Ammon's horn (tissue), 1 donor: ENCODE measurements at regions not wholly inside any gene's neighbourhood (a gene's known extent, or its start where the extent isn't known, plus 50 kb on each side); places are given as distances from the start of the nearest gene placed in this dataset.
A peak's percentile ranks its signal among the peaks of the same experiment; 100 is the strongest.

Experiments used
- DNase-seq: peaks from one replicate; pipeline ENCODE4 v3.0.0-alpha.2; 2016; ENCODE audit warnings: low spot score

DNA sequence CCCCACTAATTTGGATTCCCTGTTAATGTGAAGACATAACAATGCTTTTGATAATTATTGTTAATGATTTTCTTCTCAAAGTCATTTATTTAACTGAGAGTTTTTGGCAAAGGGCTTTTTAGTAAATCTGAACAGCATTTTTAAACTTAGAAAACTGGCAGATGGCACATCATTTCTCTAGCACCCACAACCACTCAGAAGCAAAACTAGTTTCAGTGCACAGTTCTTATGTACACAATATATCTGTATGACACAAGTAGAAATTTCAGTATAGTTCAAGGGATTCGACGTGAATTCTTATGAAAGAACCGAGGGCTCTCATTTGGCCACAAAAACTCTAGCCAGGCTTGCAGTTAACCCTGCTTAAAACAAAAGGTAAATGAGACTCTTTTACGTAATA, 231.4 kb upstream of the CDH9 start:
- DNase-seq = no peak

DNA sequence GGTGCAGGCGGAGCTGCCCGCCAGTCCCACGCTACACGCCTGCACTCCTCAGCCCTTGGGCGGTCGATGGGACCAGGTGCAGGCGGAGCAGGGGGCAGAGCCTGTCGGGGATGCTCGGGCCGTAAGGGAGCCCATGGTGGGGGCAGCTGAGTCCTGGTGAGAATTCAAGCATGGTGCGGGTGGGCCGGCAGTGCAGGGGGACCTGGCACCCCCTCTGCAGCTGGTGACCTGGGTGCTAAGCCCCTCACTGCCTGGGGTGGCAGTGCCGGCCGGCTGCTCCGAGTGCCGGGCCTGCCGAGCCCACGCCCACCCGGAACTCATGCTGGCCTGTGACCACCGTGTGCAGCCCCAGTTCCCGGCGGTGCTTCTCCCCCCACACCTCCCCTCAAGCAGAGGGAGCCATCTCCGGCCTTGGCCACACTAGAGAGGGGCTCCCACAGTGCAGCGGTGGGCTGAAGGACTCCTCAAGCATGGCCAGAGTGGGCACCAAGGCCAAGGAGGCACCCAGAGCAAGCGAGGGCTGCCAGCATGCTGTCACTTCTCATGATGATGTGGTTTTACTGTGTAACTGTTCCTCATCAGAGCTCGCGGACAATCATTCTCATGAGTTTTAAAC, 228.9 kb upstream of the CDH9 start:
- DNase-seq = no peak

DNA sequence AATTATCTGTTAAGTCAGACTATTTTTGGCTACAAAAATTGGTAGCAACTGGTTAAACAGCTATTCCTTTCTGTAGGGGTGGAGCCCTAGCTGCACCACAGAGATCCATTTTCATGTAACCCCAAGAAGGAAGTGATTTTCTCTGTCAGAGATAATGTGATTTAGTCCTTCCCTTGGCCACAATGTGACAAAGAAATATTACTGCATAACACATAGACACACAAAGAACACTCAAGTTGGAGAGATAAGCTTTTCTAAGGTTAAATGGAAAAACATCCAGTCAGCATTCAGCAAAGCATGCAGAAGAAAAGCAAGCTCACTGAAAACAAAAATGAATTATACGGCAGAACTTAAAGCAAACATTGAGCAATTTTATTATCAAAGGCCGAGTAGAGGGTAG, 227.8 kb upstream of the CDH9 start:
- DNase-seq = no peak

DNA sequence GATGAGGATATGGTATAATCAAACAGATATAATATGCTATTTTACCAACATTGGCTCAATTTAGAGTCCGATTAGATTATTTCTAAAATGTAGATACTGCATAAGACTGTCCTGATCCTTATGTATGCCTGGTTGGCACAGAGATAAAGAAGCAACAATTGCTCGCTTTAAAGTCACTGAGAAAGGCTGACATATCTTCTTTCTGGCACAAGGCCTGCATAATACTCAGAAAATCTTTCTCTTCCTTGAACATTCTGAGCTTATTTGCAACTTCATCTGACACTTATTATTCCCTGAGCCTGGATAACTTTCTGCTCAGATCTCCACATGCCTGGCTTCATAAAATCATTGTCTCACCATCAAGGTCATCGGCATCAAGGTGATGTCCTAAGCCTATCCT, 219.3 kb upstream of the CDH9 start:
- no peak for DNase-seq

DNA sequence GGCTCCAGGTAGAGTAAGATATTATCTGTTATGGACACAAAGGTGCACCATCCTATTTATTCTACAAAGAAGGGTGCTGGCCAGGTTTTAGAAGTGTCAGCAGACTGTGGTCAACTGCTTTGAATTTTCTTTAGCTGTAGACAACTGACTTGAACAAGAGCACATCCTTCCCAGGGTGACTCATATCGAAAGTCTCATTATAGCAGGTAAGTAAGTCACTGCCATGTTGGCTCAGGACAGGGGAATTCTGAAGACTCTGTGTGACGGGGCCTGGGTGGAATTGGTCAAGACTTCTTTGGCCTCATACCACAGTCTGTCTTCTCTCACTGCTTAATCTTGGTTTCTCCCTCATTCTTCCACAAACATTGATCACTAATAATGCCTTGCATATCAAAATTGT, 214.5 kb upstream of the CDH9 start:
- no peak for DNase-seq

DNA sequence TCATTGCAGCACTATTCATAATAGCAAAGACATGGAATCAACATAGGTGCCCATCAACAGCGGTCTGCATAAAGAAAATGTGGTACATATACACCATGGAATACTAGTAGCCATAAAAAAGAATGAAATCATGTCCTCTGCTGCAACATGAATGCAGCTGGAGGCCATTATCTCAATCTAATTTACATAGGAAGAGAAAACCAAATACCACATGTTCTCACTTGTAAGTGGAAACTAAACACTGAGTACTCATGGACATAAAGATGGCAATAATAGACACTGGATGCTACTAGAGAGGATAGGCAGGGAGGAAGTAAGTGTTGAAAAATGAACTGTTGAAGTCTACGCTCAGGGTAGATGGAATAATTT, 203.9 kb upstream of the CDH9 start:
- DNase-seq = no peak

DNA sequence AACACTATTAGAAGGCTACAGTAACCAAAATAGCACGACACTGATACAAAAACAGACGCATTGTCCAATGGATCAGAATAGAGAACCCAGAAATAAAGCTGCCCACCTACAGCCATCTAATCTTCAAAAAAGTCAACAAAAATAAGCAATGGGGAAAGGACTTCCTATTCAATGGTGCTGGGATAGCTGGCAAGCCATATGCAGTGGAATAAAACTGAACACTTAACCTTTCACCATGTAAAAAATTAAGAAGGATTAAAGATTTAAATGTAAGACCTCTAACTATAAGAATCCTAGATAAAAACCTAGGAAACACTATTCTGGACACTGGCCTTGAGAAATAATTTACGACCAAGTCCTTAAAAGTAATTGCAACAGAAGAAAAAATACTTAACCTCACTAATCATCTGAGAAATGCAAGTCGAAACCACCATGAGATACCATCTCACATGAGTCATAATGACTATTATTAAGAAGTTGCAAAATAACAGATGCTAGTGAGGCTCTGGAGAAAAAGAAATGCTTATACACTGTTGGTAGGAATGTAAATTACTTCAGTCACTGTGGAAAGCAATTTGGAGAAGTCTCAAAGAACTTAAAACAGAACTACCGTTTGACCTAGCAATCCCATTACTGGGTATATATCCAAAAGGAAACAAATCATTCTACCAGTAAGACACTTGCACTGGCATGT, 203.3 kb upstream of the CDH9 start:
- no peak for DNase-seq

DNA sequence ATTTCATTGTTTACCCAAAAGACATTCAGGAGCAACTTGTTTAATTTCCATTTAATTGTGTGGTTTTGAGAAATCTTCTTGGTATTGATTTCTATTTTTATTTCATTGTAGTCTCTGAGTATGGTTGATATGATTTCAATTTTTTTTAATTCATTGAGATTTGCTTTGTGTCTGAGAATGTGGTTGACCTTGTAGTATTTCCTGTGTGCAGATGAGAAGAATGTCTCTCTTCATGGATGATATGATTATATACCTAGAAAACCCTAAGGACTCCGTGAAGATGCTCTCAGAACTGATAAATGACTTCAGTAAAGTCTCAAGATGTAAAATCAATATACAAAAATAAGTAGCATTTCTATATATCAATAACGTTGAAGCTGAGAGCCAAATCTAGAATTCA, 202.4 kb upstream of the CDH9 start:
- DNase-seq = no peak

DNA sequence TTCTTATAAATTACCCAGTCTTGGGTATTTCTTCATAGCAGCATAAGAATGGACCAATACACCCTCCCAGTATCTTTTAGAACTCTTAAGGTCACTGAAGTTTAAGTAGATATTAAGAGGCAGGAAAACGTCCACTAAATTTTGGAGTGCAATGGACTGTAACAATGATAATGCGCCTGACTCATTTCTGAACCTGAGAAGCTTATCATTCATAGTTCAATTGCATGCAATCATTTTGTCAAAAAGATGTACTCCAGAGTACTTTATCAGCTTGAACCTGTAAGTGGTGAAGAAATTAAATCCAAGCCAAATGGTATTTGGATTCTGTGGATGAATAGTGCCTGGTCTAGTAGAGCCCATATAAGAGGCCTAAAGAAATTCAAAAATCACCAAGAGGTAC, 196.5 kb upstream of the CDH9 start:
- no peak for DNase-seq

DNA sequence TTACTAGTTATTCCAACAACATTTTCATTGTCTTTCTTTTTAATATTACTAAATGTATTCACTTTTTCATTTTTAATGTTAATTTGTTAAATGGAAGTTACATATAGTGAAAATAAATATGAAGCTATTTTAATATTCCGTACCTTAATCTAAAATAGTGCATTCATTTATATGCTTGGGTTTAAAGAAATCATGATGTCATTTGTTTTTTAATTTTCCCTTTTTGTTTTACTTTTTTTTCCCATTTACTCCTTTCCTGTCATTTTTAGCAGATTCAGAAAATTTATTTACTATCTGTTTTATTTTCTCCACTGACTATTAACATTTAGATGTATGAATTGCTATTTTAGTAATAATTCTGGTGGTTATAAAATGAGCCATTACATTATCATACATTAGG, 183.0 kb upstream of the CDH9 start:
- no peak for DNase-seq

DNA sequence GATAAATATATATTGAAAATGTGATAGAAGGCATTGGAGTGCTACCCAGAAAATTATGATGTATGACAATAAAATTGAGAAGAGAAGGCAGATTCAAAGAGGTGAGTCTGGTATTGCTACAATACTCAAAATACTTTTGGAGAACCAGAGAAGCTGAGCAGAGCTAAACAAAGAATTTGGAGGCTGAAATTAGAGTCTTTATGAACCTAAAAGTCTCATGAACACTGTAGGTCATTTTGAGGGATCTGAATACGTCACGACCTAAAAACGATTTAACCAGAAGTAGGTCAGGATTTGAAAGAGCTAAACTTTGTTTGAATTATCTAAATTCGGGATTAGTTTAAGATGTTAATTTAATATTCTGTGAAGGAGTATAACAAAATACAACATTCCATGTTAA, 182.4 kb upstream of the CDH9 start:
- DNase-seq = no peak

DNA sequence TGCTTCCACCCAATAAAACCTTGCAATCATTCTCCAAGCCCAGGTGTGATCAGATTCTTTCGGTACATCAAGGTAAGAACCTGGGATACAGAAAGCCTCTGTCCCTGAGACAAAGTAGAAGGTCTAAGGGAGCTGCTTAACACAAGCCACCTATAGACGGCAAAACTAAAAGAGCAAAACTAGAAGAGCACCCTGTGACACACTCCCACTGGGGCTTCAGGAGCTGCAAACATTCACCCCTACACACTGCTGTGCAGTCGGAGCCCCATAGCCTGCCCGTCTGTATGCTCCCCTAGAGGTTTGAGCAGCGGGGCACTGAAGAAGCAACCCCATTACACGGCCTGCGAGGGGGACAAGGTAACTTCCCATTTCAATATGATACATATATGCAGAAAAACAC, 179.6 kb upstream of the CDH9 start:
- no peak for DNase-seq

DNA sequence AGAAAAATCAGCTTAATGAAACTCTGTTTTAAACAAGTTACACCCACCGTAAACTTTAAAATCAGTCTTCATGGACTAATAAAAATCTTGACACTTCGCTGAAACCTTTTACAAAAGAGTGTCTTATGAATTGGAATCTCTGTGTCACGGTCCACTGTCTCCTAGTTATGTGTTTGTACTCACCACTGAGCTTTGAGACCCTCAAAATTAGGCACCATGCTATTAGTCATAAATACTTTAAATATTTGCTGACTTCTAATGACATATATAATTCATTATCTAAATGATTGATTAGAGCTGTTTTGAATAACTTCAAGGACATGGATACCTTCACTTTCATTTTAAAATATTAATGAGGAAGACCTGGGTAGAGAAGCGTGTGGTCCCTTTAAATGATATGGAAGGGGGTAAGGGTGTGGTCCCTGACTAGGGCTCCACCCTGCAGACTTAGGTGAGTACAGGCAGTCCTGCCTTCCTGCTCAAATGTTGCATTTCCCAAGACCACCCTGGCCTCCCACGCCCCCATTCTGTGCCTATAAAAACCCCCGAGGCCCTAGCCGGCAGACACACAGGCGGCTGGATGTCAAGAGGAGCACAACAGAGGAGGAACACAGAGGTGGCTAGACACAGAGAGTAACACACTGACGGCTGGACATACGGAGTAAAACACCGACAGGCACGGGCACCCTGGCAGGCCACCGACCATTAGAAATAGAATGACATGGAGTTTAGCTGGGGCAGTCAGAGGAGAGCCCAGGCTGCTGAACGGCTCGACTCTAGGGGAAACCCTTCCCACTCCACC, 179.0 kb upstream of the CDH9 start:
- DNase-seq = no peak

DNA sequence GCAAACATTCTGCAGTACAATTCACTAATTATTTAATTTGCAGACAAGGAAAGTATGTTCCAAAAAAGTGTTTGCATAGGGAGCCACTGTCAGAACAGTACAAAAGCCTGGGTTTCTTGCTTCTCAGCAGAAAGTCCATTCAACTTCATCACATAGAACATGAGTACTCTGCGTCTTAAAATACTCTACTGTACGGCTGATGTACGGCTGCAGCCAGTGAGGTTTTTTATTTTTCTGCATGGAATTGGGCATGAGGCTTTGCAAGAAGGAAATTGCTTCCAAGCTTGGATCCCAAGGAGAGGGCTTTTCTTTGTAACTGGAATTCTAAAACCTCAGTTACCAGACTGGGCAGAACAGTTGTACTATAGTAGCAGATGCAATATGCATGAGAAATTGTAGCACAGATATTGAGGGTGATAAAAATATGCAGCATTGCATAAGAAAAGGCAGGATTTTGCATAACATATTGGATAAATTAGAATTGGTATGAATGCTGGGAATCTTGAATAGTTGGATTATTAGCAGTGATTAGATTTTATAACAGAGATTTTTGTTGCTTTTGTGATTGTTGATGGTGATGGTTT, 178.1 kb upstream of the CDH9 start:
- peak; percentile 2 for DNase-seq

DNA sequence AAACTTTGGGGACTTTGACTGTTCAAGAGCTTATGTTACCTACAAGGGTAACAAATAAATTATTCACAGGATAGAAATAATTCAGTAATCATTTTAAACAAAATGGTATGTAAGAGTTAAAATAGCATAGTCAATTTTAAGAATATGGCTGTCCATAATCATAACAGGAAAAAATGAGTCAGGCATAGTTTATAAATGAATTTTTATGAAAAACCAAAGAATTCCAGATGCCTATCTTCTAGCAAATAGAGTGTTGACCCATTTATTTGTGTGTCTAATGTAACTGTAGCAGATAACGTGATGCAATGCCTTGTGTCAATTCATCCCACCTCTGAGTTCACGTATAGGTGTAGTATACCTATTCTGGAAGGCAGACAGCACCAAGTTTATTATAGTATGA, 169.7 kb upstream of the CDH9 start:
- DNase-seq = no peak

DNA sequence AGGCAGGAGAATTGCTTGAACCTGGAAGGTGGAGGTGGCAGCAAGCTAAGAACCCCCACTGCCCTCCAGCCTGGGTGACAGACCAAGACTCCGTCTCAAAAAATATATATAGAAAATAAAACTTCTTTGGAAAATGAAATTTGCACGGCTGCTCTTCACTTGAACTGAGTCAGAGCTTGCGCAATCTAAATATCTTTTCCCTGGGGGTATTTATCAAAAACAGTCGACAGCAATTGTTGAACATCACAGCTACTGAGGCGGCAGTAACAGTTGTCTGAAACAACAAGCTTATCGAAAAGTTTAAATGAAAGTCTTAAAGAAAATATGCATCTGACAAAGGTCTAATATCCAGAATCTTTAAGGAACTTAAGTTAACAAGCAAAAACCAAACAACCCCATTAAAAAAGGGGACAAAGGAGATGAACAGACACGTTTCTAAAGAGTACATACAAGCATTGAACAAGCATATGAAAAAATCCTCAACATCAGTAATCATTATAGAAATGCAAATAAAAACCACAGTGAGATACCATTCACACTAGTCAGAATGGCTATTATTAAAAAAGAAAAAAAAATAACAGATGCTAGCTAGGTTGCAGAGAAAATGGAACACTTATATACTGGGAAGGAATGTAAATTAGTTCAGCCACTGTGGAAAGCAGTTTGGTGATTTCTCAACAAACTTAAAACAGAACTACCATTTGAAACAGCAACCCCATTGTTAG, 153.6 kb upstream of the CDH9 start:
- DNase-seq = no peak

DNA sequence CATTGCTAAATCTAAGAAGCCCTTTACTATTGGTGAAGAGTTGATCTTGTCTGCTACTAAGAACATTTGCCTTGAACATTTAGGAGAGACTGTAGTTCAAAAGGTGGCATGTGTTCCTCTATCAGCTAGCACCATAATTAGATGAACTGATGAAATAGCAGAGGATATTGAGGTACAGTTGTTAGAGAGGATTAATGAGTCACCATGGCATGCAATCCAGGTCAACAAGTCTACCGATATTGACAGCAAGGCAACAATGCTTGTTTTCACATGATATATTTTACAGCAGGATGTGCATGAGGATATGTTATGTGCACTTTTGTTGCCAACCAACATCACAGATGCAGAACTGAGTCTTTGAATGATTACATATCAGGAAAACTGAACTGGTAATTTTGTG, 134.3 kb upstream of the CDH9 start:
- DNase-seq = no peak

DNA sequence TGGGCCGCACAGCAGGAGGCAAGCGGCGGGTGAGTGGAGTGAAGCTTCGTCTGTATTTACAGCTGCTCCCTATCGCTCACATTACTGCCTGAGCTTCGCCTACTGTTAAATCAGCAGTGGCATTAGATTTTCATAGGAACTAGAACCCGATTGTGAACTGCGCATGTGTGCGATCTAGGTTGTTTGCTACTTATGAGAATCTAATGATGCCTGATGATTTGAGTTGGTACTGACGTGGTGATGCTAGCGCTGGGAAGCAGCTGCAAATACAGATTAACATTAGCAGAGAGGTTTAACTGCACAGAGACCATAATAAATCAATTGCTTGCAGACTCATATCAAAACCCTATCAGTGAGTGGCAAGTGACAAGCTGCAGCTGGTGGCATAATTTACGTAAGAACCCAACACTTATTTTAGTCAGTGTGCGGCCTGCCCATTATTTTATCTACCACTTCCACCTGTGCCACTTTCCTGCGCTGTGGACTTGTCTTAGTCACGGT, 133.4 kb upstream of the CDH9 start:
- DNase-seq = no peak

DNA sequence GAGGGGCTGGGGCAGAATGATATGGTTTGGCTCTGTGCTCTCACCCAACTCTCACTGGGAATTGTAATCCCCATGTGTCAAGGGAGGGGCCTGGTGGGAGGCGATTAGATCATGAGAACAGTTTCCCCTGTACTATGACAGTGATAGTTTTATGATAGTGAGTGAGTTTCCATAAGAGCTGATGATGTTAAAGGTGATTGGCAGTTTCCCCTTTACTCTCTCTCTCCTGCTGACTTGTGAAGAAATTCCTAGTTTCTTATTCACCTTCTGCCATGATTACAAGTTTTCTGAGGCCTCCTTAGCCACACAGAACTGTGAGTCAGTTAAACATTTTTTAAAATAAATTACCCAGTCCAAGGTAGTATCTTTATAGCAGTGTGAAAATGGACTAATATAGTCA, 120.4 kb upstream of the CDH9 start:
- no peak for DNase-seq

DNA sequence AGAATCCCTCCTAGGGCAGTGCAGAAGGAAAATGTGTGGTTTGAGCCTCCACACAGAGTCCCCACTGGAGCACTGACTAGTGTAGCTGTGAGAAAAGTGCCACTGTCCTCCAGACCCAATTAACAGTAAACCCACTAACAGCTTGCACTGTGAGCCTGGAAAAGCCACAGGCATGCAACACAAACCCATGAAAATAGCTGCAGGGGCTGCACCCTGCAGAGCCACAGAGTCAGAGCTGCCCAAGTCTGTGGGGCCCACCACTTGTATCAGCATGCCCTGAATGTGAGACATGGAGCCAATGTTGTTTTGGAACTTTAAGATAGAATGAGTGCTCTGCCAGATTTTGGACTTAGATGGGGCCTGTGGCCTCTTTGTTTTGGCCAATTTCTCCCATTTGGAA, 119.8 kb upstream of the CDH9 start:
- no peak for DNase-seq

DNA sequence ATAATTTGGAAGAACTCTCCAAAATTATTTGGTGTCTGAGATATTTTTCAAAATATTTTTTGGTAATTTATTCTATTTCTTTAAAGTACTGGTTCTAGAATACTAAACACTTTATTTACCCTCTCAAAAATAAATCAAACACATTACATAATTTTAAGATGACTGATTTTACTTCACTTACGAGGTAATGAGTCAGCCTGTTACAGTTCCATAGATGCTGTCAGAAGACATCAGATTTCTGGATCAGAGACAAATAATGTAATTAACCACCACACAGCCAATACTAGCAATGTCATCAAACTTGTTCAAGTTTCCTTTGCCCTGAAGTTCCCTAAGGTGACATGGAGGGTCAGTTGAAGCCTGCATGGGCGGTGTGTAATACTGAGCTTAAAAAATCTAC, 106.1 kb upstream of the CDH9 start:
- DNase-seq = no peak

DNA sequence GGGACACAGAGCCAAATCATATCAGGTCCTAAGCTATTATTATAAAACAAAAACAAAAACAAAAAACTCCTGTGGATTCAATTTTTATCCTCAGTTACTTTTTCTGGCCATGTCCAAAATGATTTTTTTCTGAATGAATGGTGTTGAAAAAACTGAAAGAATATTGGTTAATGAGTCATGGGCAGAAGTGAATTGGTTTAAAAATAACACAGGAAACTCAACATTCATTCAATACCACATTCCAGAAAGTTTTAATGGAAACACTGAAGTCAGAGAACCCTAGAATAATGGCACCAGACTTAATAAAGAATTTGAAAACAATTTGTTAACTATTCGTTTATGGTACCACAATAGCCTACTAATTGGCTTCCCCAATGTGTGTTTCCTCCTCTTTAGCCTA, 102.4 kb upstream of the CDH9 start:
- no peak for DNase-seq
